Caco-2 (cell line): ENCODE measurements at regions not wholly inside any gene's neighbourhood (a gene's known extent, or its start where the extent isn't known, plus 50 kb on each side); places are given as distances from the start of the nearest gene placed in this dataset.
"Not testable (repeated sequence)": the region's sequence is repeated elsewhere in the genome, so short reads cannot be mapped to it uniquely, and the experiment has no call there.

Source experiments
- BruUV-seq: library from RNA; stranded (reverse); fragments of 400-500 nt; replicated peaks from 2 replicates; lab custom pipeline; 2021; lab: Mats Ljungman, UMichigan
- CTCF ChIA-PET: fragments of 300-600 bp; sonication (Branson Sonifier 250); formaldehyde crosslinking; loops from one replicate; lab custom pipeline; 2022; ENCODE audit warnings: antibody characterized with exemption; lab: Charles Lee
- POLR2A ChIA-PET: fragments of 300-600 bp; sonication (Branson Sonifier 250); formaldehyde crosslinking; loops from one replicate; lab custom pipeline; 2022; ENCODE audit warnings: antibody characterized with exemption; lab: Charles Lee
- DNase-seq, 2 experiments: peaks; one replicate each; pipeline versions ENCODE4 v3.0.0 to v3.0.0-alpha.2; 2020 to 2022
- H3K27me3 ChIP-seq: replicated peaks from 2 replicates; pipeline ENCODE4 v1.6.0; 2011; ENCODE audit warnings: low read length; ENCODE audit not compliant: control insufficient read depth, insufficient read depth
- H3K36me3 ChIP-seq: 2 replicates; pipeline ENCODE4 v1.5.1; 2011; ENCODE audit warnings: low read length; ENCODE audit not compliant: control insufficient read depth, insufficient read depth
- H3K4me1 ChIP-seq: fragments of 250-450 bp; sonication (Bioruptor Pico); 2 replicates; pipeline ENCODE4 v1.5.1; 2020; ENCODE audit warnings: mild to moderate bottlenecking
- H3K4me3 ChIP-seq: 2 replicates; pipeline ENCODE4 v1.5.1; 2011; ENCODE audit warnings: low read depth, mild to moderate bottlenecking, control low read depth, low read length
- H3K9me3 ChIP-seq: fragments of 250-450 bp; sonication (Bioruptor Pico); 2 replicates; pipeline ENCODE4 v1.5.1; 2020; ENCODE audit warnings: mild to moderate bottlenecking, moderate library complexity
- H3K27ac Mint-ChIP-seq: one replicate; pipeline ENCODE4 v1.8.0; 2022; ENCODE audit warnings: mixed read lengths; ENCODE audit not compliant: unreplicated experiment
- H3K27me3 Mint-ChIP-seq: one replicate; pipeline ENCODE4 v1.8.0; 2022; ENCODE audit warnings: mixed read lengths; ENCODE audit not compliant: insufficient read depth, unreplicated experiment
- H3K36me3 Mint-ChIP-seq: one replicate; pipeline ENCODE4 v1.8.0; 2022; ENCODE audit warnings: mild to moderate bottlenecking, mixed read lengths; ENCODE audit not compliant: insufficient read depth, unreplicated experiment
- H3K4me1 Mint-ChIP-seq: one replicate; pipeline ENCODE4 v1.8.0; 2022; ENCODE audit warnings: low read depth, mixed read lengths; ENCODE audit not compliant: unreplicated experiment
- H3K4me3 Mint-ChIP-seq: one replicate; pipeline ENCODE4 v1.8.0; 2022; ENCODE audit warnings: mild to moderate bottlenecking, moderate library complexity, mixed read lengths; ENCODE audit not compliant: unreplicated experiment
- H3K9me3 Mint-ChIP-seq: one replicate; pipeline ENCODE4 v1.8.0; 2022; ENCODE audit warnings: mixed read lengths; ENCODE audit not compliant: unreplicated experiment
- intact Hi-C: fragments of 100-400 bp; cut with micrococcal nuclease; formaldehyde crosslinking; loops from one replicate; pipeline ENCODE4 v1.10.0; 2022; ENCODE audit not compliant: unreplicated experiment
- TF ChIP-seq, protein P1 (sequence below), 2 experiments: fragments of 200-600 bp in 1 of 2; IDR thresholded peaks; 1 replicate in 1 of 2; 2 replicates in 1 of 2; pipeline versions ENCODE4 v1.5.1 to v1.8.0; 2011 to 2022; ENCODE audit warnings: antibody characterized with exemption in 1 of 2, control low read depth in 1 of 2, inconsistent platforms in 1 of 2, low read depth in 1 of 2, low read length in 1 of 2, mild to moderate bottlenecking in 1 of 2, moderate library complexity in 1 of 2; ENCODE audit not compliant: insufficient read depth in 1 of 2, severe bottlenecking in 1 of 2, unreplicated experiment in 1 of 2

DNA sequence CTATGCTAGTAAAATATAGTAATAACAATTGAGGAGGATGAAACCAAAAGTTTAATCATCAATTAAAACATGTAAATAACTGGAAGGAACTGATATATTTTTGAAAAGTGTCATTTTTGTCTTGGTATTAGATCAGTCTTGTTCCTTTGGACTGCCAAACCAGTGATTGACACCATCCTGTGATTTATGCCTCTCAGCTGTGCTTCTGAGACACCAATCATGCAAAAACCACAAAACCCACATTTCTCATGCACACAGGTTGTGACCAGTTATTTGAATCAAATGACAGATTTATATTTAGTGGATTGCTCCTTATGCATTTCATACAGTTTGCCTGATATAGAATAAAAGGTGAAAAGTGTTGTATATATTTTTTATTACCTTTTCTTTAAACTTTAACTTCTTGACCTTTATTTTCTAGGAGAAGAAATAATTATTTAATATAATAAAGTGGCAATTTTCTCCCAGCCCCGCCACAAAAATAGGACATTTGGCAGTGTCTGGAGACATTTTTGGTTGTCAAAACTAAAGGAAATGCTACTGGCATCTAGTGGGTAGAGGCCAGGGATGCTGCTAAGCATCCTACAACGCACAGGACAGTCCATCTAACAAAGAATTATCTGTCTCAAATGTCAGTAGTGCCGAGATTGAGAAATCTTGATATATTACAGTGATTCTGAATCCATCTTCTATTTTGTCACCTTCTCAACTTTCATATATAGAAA lies 383.6 kb downstream of the BCKDHB start:
- ChIA-PET CTCF (no interaction called here), POLR2A (no interaction called here)
- Mint-ChIP-seq H3K4me1 (no peaks in the 10 kb centered on the region), H3K4me3 (no peak overlapping the region), H3K27ac (no peak overlapping the region), H3K9me3 (peaks cover 3% of the 10 kb centered on the region), H3K36me3 (no peaks in the 10 kb centered on the region), H3K27me3 (peaks cover 3% of the 10 kb centered on the region)
- TF ChIP-seq, protein P1, sequence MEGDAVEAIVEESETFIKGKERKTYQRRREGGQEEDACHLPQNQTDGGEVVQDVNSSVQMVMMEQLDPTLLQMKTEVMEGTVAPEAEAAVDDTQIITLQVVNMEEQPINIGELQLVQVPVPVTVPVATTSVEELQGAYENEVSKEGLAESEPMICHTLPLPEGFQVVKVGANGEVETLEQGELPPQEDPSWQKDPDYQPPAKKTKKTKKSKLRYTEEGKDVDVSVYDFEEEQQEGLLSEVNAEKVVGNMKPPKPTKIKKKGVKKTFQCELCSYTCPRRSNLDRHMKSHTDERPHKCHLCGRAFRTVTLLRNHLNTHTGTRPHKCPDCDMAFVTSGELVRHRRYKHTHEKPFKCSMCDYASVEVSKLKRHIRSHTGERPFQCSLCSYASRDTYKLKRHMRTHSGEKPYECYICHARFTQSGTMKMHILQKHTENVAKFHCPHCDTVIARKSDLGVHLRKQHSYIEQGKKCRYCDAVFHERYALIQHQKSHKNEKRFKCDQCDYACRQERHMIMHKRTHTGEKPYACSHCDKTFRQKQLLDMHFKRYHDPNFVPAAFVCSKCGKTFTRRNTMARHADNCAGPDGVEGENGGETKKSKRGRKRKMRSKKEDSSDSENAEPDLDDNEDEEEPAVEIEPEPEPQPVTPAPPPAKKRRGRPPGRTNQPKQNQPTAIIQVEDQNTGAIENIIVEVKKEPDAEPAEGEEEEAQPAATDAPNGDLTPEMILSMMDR (IDR thresholded peaks at IDR 0.05; ENCODE audit: insufficient read depth in 1 of 2, low read depth in 1 of 2, low read length in 1 of 2, severe bottlenecking in 1 of 2, unreplicated experiment in 1 of 2): no peak
- no TSS peak for BruUV-seq
- no peaks in the 10 kb centered on the region for H3K36me3 ChIP-seq
- H3K4me1 ChIP-seq: no peaks in the 10 kb centered on the region
- H3K27me3 ChIP-seq: no peaks in the 10 kb centered on the region
- no peak for DNase-seq
- no peaks in the 10 kb centered on the region for H3K9me3 ChIP-seq
- H3K4me3 ChIP-seq: no peak overlapping the region
- intact Hi-C loops: no loop called here

DNA sequence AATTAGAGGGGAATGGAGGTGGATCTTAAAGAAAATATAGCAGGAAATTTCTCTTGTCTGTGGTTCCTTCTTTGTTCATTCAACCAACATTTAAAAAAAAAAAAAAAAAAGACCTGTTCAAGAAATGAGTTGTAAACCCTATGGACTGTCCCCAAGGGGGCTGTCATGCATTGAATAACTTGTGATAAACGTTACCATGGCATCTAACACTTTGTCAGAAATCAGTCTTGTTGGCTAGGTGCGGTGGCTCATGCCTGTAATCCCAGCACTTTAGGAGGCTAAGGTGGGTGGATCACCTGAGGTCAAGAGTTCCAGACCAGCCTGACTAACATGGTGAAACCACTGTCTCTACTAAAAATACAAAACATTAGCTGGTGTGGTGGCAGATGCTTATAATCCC lies 381.7 kb downstream of the BCKDHB start:
- no peaks in the 10 kb centered on the region for H3K4me1 Mint-ChIP-seq
- Histone ChIP-seq H3K4me1 (no peaks in the 10 kb centered on the region), H3K9me3 (no peaks in the 10 kb centered on the region), H3K36me3 (no peaks in the 10 kb centered on the region), H3K27me3 (no peaks in the 10 kb centered on the region), H3K4me3 (no peak overlapping the region)
- TF ChIP-seq, protein P1 (IDR thresholded peaks at IDR 0.05; ENCODE audit: insufficient read depth in 1 of 2, low read depth in 1 of 2, low read length in 1 of 2, severe bottlenecking in 1 of 2, unreplicated experiment in 1 of 2): no peak
- no peak overlapping the region for H3K4me3 Mint-ChIP-seq
- no peak overlapping the region for H3K27ac Mint-ChIP-seq
- no peaks in the 10 kb centered on the region for H3K36me3 Mint-ChIP-seq
- ChIA-PET CTCF (no interaction called here), POLR2A (no interaction called here)
- DNase-seq: no peak
- no peaks in the 10 kb centered on the region for H3K9me3 Mint-ChIP-seq
- peaks cover 3% of the 10 kb centered on the region for H3K27me3 Mint-ChIP-seq
- BruUV-seq: no TSS peak
- intact Hi-C loops: no loop called here

DNA sequence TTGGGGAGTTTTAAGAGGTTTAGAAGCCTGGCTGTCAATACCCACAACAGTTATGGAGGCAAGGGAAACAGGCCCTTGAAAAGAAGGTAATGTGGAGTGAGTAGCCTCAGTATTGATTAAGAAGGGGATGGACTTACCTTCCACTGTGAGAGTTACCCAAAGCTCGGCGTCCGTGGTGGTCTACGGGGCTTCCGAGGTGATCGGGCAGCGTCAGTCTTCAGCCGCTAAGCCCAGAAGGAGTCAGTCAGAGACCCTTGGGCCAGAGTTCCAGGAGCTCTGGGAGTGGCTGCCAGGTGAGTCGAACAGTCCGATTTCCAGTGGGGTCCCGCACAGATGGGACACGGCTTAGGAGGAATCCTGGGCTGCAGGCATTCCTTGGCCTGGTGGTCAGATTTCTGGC lies 379.0 kb downstream of the BCKDHB start:
- H3K27ac Mint-ChIP-seq, CTCF ChIA-PET: not testable (repeated sequence)

More for the DNA sequence above, 379.0 kb downstream of the BCKDHB start:
- H3K9me3 ChIP-seq, H3K4me3 ChIP-seq, H3K36me3 ChIP-seq, intact Hi-C loops, H3K36me3 Mint-ChIP-seq, H3K27me3 ChIP-seq, BruUV-seq, H3K4me1 ChIP-seq, POLR2A ChIA-PET, H3K4me3 Mint-ChIP-seq, H3K4me1 Mint-ChIP-seq, H3K27me3 Mint-ChIP-seq, H3K9me3 Mint-ChIP-seq, DNase-seq: not testable (repeated sequence)
